NCI-H1048 (cell line): ENCODE measurements at regions not wholly inside any gene's neighbourhood (a gene's known extent, or its start where the extent isn't known, plus 50 kb on each side); places are given as distances from the start of the nearest gene placed in this dataset.
"Not testable (repeated sequence)": the region's sequence is repeated elsewhere in the genome, so short reads cannot be mapped to it uniquely, and the experiment has no call there.

Experiments used
- DNase-seq: peaks from one replicate; lab custom pipeline; 2025; lab: John Stamatoyannopoulos, UW

GRCh38 chr13:48843630-48844380 is 131.9 kb upstream of the FNDC3A start:
- DNase-seq: no peak

- no peak for DNase-seq
These were observed 131.0 kb upstream of the FNDC3A start for GRCh38 chr13:48844676-48845075.

- DNase-seq: no peak
These were observed 126.2 kb upstream of the FNDC3A start for GRCh38 chr13:48849515-48849914.

GRCh38 chr13:48851707-48852106 is 124.0 kb upstream of the FNDC3A start:
- DNase-seq: no peak

GRCh38 chr13:48852911-48853727 is 122.6 kb upstream of the FNDC3A start:
- no peak for DNase-seq

- DNase-seq: no peak
These were observed 122.0 kb upstream of the FNDC3A start for GRCh38 chr13:48853728-48854102.

GRCh38 chr13:48857576-48857975 is 118.1 kb upstream of the FNDC3A start:
- no peak for DNase-seq

GRCh38 chr13:48858122-48858902 is 117.4 kb upstream of the FNDC3A start:
- no peak for DNase-seq

- no peak for DNase-seq
These were observed 116.2 kb upstream of the FNDC3A start for GRCh38 chr13:48859272-48860105.

- no peak for DNase-seq
These were observed 115.3 kb upstream of the FNDC3A start for GRCh38 chr13:48860364-48860763.

- no peak for DNase-seq
These were observed 113.1 kb upstream of the FNDC3A start for GRCh38 chr13:48862572-48862971.

GRCh38 chr13:48864100-48864499 is 111.6 kb upstream of the FNDC3A start:
- DNase-seq: no peak

- DNase-seq: no peak
These were observed 109.5 kb upstream of the FNDC3A start for GRCh38 chr13:48866249-48866648.

- DNase-seq: no peak
These were observed 102.6 kb upstream of the FNDC3A start for GRCh38 chr13:48873081-48873480.

GRCh38 chr13:48873587-48873986 is 102.1 kb upstream of the FNDC3A start:
- DNase-seq: no peak

- DNase-seq: no peak
These were observed 101.5 kb upstream of the FNDC3A start for GRCh38 chr13:48874165-48874564.

GRCh38 chr13:48875047-48875446 is 100.7 kb upstream of the FNDC3A start:
- DNase-seq: no peak

GRCh38 chr13:48876289-48876688 is 99.4 kb upstream of the FNDC3A start:
- no peak for DNase-seq

GRCh38 chr13:48879432-48879831 is 96.3 kb upstream of the FNDC3A start:
- no peak for DNase-seq

GRCh38 chr13:48879854-48880253 is 95.9 kb upstream of the FNDC3A start:
- no peak for DNase-seq

GRCh38 chr13:48883786-48884185 is 91.9 kb upstream of the FNDC3A start:
- not testable (repeated sequence) for DNase-seq

GRCh38 chr13:48885027-48885395 is 90.7 kb upstream of the FNDC3A start:
- DNase-seq: no peak
